ENCODE measurements at regions not wholly inside any gene's neighbourhood (a gene's known extent, or its start where the extent isn't known, plus 50 kb on each side); places are given as distances from the start of the nearest gene placed in this dataset.

DNA sequence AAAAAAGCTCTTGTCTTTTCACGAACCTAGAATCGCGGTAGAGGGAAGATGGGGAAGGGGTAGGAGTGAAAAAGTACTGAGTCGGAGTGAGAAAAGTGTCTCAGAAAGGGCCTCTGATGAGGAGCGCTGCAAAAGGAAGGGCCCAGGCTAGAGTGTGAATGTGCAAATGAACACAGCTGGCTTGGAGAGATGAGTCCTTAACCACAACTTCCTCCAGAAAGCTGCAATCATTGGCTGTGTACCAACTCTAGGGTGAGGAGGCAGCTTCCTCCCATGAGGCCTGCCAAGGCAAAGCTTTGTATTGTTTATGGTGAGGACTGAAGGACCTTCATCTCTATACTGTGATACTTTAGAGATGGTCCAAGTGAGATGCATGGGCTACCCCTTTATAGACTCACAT, 566.9 kb upstream of the ANO5 start:
- no peaks in the 10 kb centered on the region for H3K4me1 ChIP-seq
- no peak for ATAC-seq

DNA sequence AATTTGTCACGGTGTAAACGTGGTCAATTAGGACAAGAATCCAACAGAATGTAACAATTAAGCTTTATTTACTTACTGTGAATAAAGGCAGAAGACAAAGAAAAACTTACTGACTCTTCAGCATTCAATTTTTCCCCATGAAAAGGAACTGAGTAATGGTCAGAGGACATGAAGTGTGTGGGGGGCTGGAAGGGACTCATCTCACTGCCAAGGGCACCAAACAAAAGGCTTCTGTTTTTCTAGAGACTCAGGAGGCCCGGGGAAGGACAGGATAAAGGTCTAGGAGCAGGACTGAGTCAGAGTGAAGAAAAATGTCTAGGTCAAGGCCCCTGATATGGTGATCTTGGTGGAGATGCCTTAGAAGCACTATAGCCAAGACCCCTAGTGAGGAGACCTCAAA, 564.2 kb upstream of the ANO5 start:
- ChIA-PET POLR2A (no interaction called here), CTCF (no interaction called here)
- ATAC-seq (no peak), FAIRE-seq (no peak), DNase-seq (ENCODE audit: low read depth in 1 of 2, low spot score in 1 of 2) (no peak)
- WGBS (ENCODE audit: missing lambda C conversion rate): 14% methylated on average over 3 of the region's 3 CpGs
- no peaks in the 10 kb centered on the region for H3K4me1 ChIP-seq
- H3K4me3 ChIP-seq: no peak overlapping the region
- no peak overlapping the region for H3K27ac ChIP-seq
- no peak overlapping the region for H3K4me2 ChIP-seq
- no peak for TF ChIP-seq TP53 (CRISPR knock-in tag; IDR thresholded peaks at IDR 0.05)
- no peak for TF ChIP-seq MAFK (IDR thresholded peaks at IDR 0.05; ENCODE audit: partially characterized antibody)
- TF ChIP-seq ZC3H11A (IDR thresholded peaks at IDR 0.05): no peak
- TF ChIP-seq NR3C1 (IDR thresholded peaks at IDR 0.05): no peak
- TF ChIP-seq RARB (CRISPR knock-in tag; IDR thresholded peaks at IDR 0.05): no peak
- no peak for TF ChIP-seq CEBPB (IDR thresholded peaks at IDR 0.05)
- TF ChIP-seq, protein P1, sequence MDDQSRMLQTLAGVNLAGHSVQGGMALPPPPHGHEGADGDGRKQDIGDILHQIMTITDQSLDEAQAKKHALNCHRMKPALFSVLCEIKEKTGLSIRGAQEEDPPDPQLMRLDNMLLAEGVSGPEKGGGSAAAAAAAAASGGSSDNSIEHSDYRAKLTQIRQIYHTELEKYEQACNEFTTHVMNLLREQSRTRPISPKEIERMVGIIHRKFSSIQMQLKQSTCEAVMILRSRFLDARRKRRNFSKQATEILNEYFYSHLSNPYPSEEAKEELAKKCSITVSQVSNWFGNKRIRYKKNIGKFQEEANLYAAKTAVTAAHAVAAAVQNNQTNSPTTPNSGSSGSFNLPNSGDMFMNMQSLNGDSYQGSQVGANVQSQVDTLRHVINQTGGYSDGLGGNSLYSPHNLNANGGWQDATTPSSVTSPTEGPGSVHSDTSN (IDR thresholded peaks at IDR 0.05): no peak
- TF ChIP-seq, protein P2, sequence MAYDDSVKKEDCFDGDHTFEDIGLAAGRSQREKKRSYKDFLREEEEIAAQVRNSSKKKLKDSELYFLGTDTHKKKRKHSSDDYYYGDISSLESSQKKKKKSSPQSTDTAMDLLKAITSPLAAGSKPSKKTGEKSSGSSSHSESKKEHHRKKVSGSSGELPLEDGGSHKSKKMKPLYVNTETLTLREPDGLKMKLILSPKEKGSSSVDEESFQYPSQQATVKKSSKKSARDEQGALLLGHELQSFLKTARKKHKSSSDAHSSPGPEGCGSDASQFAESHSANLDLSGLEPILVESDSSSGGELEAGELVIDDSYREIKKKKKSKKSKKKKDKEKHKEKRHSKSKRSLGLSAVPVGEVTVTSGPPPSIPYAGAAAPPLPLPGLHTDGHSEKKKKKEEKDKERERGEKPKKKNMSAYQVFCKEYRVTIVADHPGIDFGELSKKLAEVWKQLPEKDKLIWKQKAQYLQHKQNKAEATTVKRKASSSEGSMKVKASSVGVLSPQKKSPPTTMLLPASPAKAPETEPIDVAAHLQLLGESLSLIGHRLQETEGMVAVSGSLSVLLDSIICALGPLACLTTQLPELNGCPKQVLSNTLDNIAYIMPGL (CRISPR knock-in tag; IDR thresholded peaks at IDR 0.05; ENCODE audit: borderline replicate concordance): no peak
- no peak for TF ChIP-seq JUN (IDR thresholded peaks at IDR 0.05)
- TF ChIP-seq, protein P3, sequence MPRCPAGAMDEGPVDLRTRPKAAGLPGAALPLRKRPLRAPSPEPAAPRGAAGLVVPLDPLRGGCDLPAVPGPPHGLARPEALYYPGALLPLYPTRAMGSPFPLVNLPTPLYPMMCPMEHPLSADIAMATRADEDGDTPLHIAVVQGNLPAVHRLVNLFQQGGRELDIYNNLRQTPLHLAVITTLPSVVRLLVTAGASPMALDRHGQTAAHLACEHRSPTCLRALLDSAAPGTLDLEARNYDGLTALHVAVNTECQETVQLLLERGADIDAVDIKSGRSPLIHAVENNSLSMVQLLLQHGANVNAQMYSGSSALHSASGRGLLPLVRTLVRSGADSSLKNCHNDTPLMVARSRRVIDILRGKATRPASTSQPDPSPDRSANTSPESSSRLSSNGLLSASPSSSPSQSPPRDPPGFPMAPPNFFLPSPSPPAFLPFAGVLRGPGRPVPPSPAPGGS (IDR thresholded peaks at IDR 0.05): no peak
- TF ChIP-seq ZSCAN20 (CRISPR knock-in tag; IDR thresholded peaks at IDR 0.05): no peak
- TF ChIP-seq, protein P4, sequence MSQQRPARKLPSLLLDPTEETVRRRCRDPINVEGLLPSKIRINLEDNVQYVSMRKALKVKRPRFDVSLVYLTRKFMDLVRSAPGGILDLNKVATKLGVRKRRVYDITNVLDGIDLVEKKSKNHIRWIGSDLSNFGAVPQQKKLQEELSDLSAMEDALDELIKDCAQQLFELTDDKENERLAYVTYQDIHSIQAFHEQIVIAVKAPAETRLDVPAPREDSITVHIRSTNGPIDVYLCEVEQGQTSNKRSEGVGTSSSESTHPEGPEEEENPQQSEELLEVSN (IDR thresholded peaks at IDR 0.05; ENCODE audit: borderline replicate concordance, low read depth): no peak
- no peak for TF ChIP-seq ATOH8 (CRISPR knock-in tag; IDR thresholded peaks at IDR 0.05; ENCODE audit: low read depth)
- no peak for TF ChIP-seq NFE2L2 (conservative IDR thresholded peaks at IDR 0.05; ENCODE audit: low read length)
- no peaks in the 10 kb centered on the region for H3K9me3 ChIP-seq

More for the DNA sequence above, 566.9 kb upstream of the ANO5 start:
- Histone ChIP-seq H3K9me3 (no peaks in the 10 kb centered on the region), H3K4me2 (no peak overlapping the region), H3K27ac (no peak overlapping the region), H3K4me3 (no peak overlapping the region)
- POLR2A ChIA-PET: no interaction called here
- no peak for FAIRE-seq
- WGBS (ENCODE audit: missing lambda C conversion rate): 20% methylated on average over 5 of the region's 5 CpGs
- CTCF ChIA-PET: no interaction called here
- TF ChIP-seq HOXB13 (CRISPR knock-in tag; IDR thresholded peaks at IDR 0.05; ENCODE audit: low read depth): no peak
- no peak for TF ChIP-seq POLR2A (IDR thresholded peaks at IDR 0.05; ENCODE audit: low read length)
- no peak for TF ChIP-seq CTCF (IDR thresholded peaks at IDR 0.05)
- no peak for TF ChIP-seq POLR2AphosphoS2 (conservative IDR thresholded peaks at IDR 0.05; ENCODE audit: low read length)
- no peak for TF ChIP-seq MAFK (IDR thresholded peaks at IDR 0.05; ENCODE audit: partially characterized antibody)
- no peak for TF ChIP-seq BHLHE40 (IDR thresholded peaks at IDR 0.05; ENCODE audit: low read depth, low read length)
- TF ChIP-seq SMC3 (IDR thresholded peaks at IDR 0.05): no peak
- TF ChIP-seq, protein P5, sequence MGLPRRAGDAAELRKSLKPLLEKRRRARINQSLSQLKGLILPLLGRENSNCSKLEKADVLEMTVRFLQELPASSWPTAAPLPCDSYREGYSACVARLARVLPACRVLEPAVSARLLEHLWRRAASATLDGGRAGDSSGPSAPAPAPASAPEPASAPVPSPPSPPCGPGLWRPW (IDR thresholded peaks at IDR 0.05): no peak
- no peak for TF ChIP-seq FOXS1 (CRISPR knock-in tag; IDR thresholded peaks at IDR 0.05)
- TF ChIP-seq CHD4 (IDR thresholded peaks at IDR 0.05; ENCODE audit: borderline replicate concordance): no peak
- TF ChIP-seq, protein P1 (IDR thresholded peaks at IDR 0.05): no peak
- TF ChIP-seq SREBF2 (IDR thresholded peaks at IDR 0.05): no peak
- no peak for TF ChIP-seq EHF (CRISPR knock-in tag; IDR thresholded peaks at IDR 0.05)
- TF ChIP-seq CBX2 (IDR thresholded peaks at IDR 0.05; ENCODE audit: borderline replicate concordance, low read depth): no peak
- no peak for TF ChIP-seq HOXA7 (CRISPR knock-in tag; IDR thresholded peaks at IDR 0.05)
- TF ChIP-seq CBX8 (IDR thresholded peaks at IDR 0.05): no peak
- TF ChIP-seq ZFP36 (IDR thresholded peaks at IDR 0.05; ENCODE audit: borderline replicate concordance, partially characterized antibody): no peak
- TF ChIP-seq TFCP2L1 (CRISPR knock-in tag; IDR thresholded peaks at IDR 0.05): no peak
- no peak for TF ChIP-seq KDM1A (IDR thresholded peaks at IDR 0.05; ENCODE audit: low read depth)
- DNase-seq (ENCODE audit: low read depth in 1 of 2, low spot score in 1 of 2): no peak

Measured in A549 (cell line).